Lower lobe of right lung (tissue), 2 donors: ENCODE measurements at regions not wholly inside any gene's neighbourhood (a gene's known extent, or its start where the extent isn't known, plus 50 kb on each side); places are given as distances from the start of the nearest gene placed in this dataset.

Experiments
- ATAC-seq, 2 donors: fragments of 200-7000 bp; cut with Tn5 transposase; one replicate each; pipeline ENCODE4 v1.9.1; 2020 to 2022; ENCODE audit warnings: mild to moderate bottlenecking in 2 of 2, moderate library complexity in 2 of 2
- DNase-seq: peaks from one replicate; pipeline ENCODE4 v3.0.0-alpha.2; 2020
- H3K27ac ChIP-seq: fragments of 200-600 bp; one replicate; pipeline ENCODE4 v1.8.0; 2022
- H3K27me3 ChIP-seq: fragments of 200-600 bp; one replicate; pipeline ENCODE4 v1.8.0; 2022; ENCODE audit warnings: low read depth
- H3K36me3 ChIP-seq: fragments of 200-600 bp; one replicate; pipeline ENCODE4 v1.8.0; 2022; ENCODE audit warnings: mild to moderate bottlenecking
- H3K4me1 ChIP-seq: fragments of 200-600 bp; one replicate; pipeline ENCODE4 v1.8.0; 2022
- H3K4me3 ChIP-seq: fragments of 200-600 bp; one replicate; pipeline ENCODE4 v1.8.0; 2022; ENCODE audit warnings: mild to moderate bottlenecking
- H3K9me3 ChIP-seq: fragments of 200-600 bp; one replicate; pipeline ENCODE4 v1.8.0; 2022
- CTCF ChIP-seq: fragments of 200-600 bp; IDR thresholded peaks from one replicate; pipeline ENCODE4 v1.8.0; 2022; ENCODE audit warnings: antibody characterized with exemption, mild to moderate bottlenecking
- intact Hi-C: fragments of 100-400 bp; cut with DNase I; formaldehyde crosslinking; loops from one replicate; pipeline ENCODE4 v1.11.0; 2022
- donor health status: DM: no; HTN: yes; CAD: no; lungs with severe emphysema.

DNA sequence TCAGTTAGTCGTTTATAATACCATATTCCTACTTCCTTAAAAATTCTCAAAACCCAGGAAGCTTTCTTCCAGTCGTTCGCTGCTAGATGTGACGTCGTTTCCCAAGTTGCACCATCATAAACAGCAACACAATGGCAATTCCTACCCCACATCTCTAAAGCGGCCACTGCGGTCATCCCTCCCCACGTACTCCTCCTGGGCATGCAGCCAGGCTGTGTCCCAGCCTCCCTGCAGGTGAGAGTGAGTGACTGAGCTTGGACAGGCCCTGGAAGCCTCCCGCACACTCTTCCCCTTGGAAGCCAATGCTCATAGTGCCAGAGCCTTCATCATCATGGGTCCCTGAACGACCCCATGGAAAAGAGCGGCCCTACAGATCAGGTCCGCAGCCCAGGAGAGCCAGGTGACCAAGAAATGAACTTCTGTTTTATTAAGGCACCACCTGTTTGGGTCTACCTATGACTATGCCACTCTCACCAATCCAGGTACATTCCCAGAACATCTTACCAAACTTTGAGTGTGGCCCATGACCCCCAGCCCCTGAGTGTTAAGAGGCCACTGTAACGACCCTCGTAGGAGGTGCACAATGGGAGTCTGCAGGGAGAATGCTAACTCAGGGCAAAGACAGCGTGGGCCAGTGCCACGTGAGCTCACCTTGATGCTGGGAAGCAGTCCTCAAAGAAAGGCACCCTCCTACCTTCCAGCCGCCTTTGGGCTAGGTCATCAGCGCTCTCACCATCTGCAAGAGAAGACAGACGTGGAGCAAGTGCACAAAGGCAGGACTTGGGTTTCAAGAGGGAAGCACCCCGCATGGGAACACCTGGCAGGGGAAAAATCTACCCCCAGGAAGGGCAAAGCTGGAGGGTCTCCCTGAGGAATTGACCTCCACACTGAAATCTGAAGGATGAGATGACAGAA, 74.7 kb upstream of the RAB6C start:
- TF ChIP-seq CTCF = no peak
- Histone ChIP-seq H3K4me1 (no peaks in the 10 kb centered on the region), H3K36me3 (no peaks in the 10 kb centered on the region), H3K27ac (no peak overlapping the region), H3K9me3 (no peaks in the 10 kb centered on the region), H3K4me3 (no peak overlapping the region), H3K27me3 (no peaks in the 10 kb centered on the region)
- intact Hi-C loops = no loop called here
- DNase-seq (no peak), ATAC-seq (no peak)

DNA sequence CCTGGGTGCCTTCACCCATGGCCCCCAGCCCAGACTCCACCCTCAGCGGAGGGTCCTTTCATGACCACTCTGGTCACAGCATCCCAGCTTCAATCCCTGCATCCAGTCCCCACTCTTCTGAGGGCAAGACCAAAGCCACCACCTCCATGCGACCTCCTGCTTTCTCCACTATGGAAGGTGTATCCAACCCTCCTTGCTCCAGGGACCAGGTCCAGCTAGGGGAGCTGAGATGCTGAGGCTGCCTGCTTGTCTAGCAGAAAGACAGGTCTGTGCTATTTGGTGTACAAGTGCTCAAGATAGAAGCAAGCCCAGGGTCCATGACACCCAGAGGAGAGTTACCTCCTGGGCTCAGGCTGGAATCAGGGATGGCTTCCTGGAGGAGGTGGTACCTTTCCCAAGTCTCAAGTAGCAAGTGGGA, 73.8 kb upstream of the RAB6C start:
- Histone ChIP-seq H3K27ac (no peak overlapping the region), H3K27me3 (no peaks in the 10 kb centered on the region), H3K4me3 (no peak overlapping the region), H3K36me3 (no peaks in the 10 kb centered on the region), H3K4me1 (no peaks in the 10 kb centered on the region), H3K9me3 (no peaks in the 10 kb centered on the region)
- intact Hi-C loops = no loop called here
- TF ChIP-seq CTCF = no peak
- ATAC-seq (no peak), DNase-seq (no peak)

- Histone ChIP-seq H3K27me3 (no peaks in the 10 kb centered on the region), H3K27ac (no peak overlapping the region), H3K4me3 (no peak overlapping the region), H3K4me1 (no peaks in the 10 kb centered on the region), H3K36me3 (no peaks in the 10 kb centered on the region), H3K9me3 (no peaks in the 10 kb centered on the region)
- ATAC-seq = no peak
- intact Hi-C loops = no loop called here
- no peak for TF ChIP-seq CTCF
- no peak for DNase-seq
Observed at GRCh38 chr2:129906139-129906860, 73.2 kb upstream of the RAB6C start.

DNA sequence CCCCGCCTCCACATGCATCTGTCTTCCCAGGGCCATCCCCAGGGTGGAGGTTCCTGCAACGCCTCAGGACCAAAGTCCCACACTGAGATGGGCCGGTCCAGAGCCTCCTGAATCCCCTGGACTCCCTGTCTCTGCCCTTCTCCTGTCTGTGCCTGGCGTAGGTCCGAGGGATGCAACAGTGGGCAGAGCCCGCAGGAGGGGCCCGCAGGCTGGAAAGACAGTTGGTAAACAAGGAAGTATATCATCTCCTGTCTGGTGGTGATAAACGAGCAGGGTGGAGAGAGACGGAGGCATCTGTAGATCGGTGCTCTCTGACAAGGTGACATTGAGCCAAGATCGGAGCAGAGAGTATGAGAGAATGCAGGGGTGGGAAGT, 72.6 kb upstream of the RAB6C start:
- no peak for DNase-seq
- H3K9me3 ChIP-seq = no peaks in the 10 kb centered on the region
- no peaks in the 10 kb centered on the region for H3K27me3 ChIP-seq
- no peak overlapping the region for H3K4me3 ChIP-seq
- H3K36me3 ChIP-seq = no peaks in the 10 kb centered on the region
- TF ChIP-seq CTCF = no peak
- intact Hi-C loops = no loop called here
- ATAC-seq = no peak
- no peak overlapping the region for H3K27ac ChIP-seq
- no peaks in the 10 kb centered on the region for H3K4me1 ChIP-seq

- ATAC-seq (no peak), DNase-seq (no peak)
- Histone ChIP-seq H3K27me3 (no peaks in the 10 kb centered on the region), H3K9me3 (no peaks in the 10 kb centered on the region), H3K4me3 (no peak overlapping the region), H3K27ac (no peak overlapping the region), H3K4me1 (no peaks in the 10 kb centered on the region), H3K36me3 (no peaks in the 10 kb centered on the region)
- TF ChIP-seq CTCF = no peak
- intact Hi-C loops = no loop called here
Observed at GRCh38 chr2:129907256-129907998, 72.0 kb upstream of the RAB6C start.
